GM21423 (cell line): ENCODE measurements at regions not wholly inside any gene's neighbourhood (a gene's known extent, or its start where the extent isn't known, plus 50 kb on each side); places are given as distances from the start of the nearest gene placed in this dataset.
"Not testable (repeated sequence)": the region's sequence is repeated elsewhere in the genome, so short reads cannot be mapped to it uniquely, and the experiment has no call there.

ENCODE experiments used
- ATAC-seq: cut with Tn5 transposase; IDR thresholded peaks from one replicate; pipeline ENCODE4 v1.9.1; 2021; ENCODE audit warnings: mild to moderate bottlenecking, moderate library complexity; ENCODE audit not compliant: unreplicated experiment

DNA sequence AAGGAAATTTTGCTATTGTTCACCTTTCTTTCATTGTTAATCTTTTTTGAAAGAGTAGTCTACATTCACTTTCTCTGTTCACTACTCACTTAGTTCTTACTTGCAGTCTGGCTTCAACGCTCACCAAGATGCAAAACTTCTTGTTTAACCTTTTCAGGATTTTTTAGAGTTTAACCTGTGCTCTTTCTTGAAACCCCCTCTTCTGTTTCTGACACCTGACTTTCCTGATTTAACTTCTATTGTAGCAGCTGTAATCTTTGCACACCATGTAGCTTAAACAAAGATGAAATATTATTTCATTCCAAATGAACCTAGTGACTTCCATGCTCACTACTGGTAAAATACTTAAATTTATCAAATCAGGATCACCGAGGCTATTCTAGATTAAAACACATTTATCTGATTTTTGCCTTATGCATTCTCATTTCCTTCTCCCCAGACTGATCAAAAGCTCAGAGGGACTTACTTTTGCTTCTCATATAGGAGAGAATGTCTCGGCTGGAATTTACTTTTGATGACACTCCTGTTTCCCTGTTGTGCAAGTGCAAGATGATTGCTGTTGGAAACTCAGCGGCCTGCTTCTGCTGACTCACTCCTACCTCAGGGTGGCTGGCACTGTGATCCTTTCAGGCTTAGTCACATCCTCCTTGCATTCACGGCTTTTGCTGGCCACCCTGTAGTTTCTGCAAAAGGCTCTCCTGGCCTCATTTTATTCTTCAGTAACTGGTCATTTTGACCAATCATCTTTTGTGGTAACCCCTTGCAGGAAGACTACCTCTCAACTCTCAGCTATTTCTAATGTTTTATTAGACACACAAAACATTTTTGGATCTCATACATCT, 109.3 kb upstream of the IFNE start:
- no peak for ATAC-seq

DNA sequence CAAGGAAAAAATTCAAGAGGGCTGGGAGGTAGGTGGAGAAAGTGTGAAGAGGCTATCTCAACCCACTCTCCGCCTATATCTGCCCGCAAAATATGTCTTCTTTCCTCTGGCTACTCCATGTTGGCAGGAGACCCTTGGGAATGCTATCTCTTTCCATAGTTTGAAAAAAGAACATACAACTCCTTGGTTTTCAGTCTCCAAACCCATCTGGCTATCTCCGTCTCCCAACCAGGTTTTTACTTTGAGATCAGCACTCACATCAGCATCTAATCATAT, 109.9 kb upstream of the IFNE start:
- no peak for ATAC-seq

DNA sequence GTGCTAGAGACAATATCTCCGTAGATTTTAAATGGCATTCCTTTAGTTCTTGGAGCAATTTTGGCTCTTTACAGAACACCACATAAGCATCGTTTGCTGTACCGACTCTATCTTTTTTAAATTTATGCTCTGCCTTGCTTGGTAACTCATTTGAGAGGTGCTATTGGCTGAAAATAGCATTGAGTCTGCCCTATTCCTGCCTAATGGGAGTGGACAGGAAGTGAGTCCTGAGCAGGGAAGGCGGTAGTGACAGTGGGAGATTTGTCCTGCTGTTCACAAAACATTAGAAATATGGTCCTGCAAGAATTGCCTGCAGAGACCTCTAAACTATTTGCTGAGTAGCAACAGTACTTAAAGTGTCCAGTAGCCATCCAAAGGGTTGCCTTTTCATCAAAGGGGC, 115.2 kb upstream of the IFNE start:
- no peak for ATAC-seq

DNA sequence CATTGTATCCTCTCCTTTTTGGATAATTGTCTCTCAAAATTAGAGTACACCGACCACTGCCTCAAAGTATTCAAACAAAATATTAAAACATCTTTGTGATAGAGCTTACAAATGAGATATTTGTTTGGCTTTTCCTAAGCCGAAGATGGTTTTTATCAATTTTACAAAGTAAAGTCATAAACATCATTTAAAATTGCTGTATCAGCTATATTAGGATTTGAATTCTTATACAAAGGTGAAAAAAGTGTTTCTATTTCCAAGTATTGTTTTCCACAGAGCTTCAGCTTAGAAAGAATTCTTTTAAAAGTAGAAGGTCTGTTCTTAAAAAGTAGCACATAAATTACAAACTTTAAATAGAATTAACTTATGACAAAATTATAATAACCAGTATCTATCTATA, 116.6 kb upstream of the IFNE start:
- no peak for ATAC-seq

DNA sequence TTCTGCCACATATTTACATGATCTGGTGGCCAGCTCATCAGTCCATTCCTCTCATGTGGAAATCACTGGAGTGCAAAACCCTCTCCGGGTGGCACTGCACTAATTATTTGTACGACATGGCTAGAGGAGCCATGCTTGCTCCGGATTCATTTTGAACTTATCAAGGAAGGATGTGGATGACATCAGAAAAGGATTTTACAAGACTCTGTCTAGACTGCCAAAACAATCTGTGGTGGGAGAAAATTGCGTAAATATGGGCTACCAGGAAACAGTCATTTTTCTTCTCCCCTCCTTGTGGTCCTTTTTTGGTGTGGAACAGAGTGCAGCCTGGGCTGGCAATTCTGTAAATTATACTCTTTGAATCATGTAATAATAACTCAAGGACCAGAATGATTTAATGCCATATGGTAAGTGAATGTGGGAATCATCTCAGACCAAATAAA, 123.4 kb upstream of the IFNE start:
- ATAC-seq, result no peak

DNA sequence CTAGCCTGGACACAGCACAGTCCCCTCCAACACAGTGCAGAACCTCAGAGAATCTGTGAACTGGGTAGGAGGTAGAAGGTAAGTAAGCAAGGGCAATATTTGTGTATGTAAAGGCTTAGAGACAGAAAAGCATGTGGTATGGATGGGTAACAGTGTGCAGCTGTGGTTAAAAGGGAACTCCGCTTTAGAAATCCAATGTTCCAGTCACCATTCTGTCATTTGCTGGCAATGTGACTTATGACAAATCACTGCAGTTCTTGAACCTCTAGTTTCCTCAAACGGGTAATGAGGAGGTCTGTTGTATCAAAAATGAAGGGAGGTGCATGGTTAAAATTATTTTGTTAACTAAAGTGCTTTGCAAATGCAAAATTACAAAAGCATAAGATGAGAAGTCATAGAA, 125.5 kb upstream of the IFNE start:
- no peak for ATAC-seq

DNA sequence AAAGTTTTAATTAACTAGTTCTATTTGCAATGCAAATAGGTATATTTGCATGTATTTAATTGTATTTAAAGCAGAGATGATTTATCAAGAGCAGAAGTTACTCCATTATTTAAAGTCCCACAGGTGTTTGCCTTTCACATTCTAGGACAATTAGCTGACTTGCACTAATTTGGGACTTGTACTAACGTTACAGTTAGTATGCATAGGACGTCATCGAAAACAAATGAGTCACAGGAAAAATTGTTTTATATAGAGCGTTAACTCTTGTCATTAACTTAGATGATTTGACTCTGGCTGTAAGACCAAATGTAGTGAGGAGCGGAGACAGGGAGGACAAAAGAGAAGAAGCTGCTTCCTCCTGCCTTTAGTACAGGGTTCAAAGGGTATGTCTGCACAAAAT, 126.1 kb upstream of the IFNE start:
- ATAC-seq, result no peak

DNA sequence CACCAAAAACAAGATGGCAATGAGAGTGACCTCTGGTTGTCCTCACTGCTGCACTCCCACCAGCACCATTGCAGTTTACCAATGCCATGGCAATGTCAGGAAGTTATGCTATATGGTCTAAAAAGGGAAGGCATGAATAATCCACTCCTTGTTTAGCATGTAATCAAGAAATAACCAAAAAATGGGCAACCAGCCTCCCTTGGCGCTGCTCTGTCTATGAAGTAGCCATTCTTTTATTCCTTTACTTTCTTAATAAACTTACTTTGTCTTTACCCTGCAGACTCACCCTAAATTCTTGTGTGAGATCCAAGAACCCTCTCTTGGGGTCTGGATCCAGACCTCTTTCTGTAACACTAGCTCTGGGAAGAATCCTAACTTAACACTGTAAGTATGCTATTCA, 127.4 kb upstream of the IFNE start:
- ATAC-seq, result no peak

DNA sequence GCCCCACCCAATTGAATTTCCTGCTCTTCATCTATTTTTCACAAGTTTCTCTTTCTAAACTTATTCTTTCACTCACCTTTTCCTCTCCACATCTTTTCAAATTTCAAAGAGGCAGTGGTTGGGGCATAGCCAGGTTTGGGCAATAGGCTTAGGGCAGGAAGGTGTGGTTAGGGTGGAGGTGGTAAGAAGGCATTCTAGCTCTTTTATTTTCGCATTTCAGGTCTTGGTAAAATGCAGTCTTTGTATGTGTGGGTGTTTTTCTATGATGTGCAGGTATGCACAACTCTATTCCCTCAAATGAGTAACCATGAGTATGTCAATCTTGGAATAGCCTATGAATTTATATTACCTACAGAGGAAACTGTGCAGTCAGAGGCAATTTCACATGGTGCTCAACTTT, 129.8 kb upstream of the IFNE start:
- ATAC-seq, result no peak

DNA sequence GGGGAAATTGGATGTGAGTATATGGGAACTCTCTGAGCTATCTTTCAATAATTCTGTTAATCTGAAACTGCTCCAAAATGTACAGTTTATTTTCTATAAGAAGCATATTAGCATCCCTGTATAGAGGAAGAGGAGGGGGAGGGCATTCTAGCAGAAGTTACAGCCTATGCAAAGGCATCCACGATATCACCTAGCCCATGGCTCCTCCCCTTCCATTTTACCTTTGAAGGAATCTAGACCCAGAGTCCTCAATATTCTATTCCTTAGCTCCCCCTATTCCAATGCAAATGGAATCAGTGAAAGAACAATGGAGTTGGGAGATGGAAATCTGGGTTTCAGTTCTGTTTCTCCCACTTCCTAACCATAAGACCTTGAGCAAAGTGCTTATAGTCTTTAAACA, 132.9 kb upstream of the IFNE start:
- no peak for ATAC-seq

DNA sequence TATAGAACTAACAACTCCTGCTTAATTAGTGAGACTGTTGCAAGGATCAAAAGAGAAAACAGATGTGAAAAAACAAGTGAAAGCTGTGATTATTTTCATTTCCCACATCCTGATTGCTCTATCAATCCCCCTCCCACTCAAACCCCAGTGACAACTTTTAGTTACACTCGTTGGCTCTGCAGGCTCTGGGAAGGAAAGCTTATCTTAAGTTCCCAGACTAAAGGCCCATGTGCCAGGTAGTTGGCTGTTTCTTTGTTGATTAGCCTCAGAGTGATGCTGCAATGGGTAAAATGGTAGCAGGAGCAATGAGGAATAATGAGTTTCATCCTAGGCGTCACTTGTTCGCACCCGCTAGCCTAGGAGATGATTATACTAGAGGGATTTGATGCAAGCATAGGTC, 133.3 kb upstream of the IFNE start:
- ATAC-seq, result no peak

DNA sequence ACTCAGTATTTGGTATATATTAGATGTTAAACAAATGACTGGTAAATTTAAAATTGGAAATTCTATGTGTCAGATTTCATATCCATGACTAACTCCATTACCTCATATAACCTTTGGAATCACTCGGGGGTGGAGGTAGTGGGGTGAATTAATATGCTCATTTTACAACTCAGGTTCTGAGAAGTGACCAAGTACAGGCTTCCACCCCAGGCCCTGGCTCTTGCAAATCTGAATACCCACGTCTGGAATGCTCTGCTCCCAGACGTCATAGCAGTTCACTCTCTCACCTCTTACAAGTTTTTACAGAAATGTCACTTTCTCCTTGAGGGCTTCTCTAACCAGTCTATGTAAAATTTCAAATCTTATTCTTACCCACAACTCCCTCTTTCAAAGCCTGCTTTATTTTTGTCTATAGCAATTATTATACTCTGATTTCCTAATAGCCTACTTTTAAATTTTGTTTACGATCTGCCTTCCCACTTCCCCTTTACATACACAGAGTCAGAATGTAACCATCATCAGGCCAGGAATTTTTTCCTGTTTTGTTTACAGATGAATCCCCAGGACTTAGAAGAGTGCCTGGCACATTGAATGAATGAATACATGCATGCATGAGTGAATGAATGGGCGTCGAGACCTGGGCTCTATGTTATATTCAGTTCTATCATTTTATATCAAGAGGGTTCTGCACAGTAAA, 134.1 kb upstream of the IFNE start:
- ATAC-seq, result no peak

DNA sequence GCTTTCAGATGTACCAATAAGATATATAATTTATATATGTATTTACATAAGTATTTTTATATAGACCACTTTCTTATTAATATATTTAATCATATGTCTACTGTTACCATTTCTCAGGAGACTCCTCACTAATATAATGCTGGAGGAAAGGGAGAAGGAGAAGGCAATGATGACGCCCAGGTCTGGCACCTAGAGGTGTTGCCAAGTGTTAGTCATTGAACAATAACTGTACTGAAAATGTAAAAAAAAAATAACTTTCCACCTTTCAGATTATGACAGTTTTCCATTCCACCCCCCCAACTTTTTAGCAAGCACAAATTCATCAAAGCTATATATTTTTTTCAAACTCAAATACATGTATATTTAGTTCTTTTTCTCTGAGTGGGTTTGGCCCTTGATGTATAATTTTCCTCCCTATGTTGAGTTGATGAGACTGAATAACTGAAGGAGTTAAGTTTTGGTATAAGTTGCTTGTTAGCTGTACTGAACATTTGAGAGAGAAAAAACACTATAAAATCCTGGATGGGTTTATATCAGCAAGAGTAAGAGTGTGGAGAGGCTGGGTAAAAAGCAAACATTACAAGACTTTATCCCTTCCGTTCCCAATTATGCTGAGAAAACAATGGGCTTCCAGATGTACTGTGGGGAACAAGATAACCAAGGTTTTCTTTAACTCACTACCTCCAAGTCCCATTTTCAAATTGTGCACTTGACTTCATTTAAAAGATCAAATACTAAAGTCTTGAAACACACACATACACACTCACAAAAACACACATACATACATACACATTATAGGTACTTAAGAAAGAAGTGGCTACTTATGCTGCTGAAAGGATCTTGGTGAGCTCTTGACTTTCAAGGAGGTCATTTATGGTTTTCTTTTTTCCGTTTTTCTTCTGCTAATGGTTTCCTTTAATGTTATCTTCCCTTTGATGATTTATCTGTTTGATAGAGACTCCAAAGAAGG, 142.8 kb upstream of the IFNE start:
- no peak for ATAC-seq

DNA sequence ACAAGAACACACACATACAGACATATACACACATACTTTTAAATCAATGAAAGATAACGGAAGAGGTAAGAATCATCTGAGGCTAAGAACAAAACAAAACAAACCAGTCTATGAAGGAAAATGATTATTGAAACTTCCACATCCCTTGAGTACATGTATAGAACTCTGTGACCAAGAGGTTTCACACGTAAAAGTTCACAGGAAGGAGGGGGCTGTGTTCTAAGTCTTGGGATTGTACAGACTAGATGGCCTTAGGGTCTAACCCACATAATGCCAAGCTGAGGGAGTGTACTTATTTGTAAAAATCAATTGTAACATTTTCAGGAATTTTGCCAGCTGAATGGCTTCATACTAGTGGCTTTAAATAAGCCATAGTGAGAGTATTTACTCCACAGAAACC, 144.4 kb upstream of the IFNE start:
- ATAC-seq, result no peak

DNA sequence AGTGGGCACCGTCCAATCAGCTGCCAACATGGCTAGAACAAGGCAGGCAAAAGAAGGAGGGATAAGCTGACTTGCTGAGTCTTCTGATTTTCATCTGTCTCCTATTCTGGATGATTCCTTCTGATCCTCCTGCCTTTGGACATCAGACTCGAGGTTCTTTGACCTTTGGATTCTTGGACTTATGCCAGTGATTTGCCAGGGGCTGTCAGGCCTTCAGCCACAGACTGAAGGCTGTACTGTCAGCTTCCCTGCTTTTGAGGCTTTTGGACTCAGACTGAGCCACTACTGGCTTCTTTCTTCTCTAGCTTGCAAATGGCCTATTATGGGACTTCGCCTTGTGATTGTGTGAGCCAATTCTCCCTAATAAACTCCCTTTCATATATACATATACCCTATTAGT, 146.8 kb upstream of the IFNE start:
- not testable (repeated sequence) for ATAC-seq

DNA sequence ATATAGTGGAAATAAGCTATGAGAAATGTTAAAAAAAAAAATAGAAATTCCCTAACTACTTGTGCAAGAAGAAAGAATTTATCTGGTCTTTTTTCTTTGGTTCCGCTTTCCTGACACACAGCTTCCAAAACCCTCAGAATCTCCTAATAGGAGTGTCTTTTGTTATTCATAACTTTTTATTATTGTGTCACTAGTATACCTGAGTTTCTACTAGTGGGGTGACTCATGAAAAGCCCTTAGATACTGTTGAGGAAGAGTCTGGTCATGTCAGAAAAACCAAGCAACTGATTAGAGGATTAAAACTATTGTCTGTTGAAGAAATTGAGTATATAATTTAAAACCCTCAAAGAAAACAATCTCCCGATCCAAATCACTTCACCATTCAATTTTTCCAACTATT, 152.8 kb upstream of the IFNE start:
- no peak for ATAC-seq

DNA sequence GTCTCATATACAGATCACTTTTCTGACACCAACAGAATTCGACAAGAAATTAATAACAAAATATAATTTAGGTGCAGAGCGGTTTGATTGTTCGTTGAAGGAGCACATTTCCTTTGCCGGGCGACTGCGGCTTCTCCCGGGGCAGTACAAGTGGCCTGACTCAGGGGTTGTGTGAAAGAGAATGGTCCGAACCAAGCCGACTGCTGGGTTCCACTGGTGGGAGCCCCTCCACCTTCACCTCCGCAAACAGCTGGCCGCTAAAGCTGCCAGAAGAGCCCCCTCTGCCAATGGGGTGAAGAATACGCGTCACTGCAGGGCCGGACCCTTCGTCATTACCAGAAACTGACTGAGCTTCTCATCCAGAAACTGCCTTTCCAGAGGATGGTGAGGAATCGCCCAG, 156.0 kb upstream of the IFNE start:
- ATAC-seq, result no peak

DNA sequence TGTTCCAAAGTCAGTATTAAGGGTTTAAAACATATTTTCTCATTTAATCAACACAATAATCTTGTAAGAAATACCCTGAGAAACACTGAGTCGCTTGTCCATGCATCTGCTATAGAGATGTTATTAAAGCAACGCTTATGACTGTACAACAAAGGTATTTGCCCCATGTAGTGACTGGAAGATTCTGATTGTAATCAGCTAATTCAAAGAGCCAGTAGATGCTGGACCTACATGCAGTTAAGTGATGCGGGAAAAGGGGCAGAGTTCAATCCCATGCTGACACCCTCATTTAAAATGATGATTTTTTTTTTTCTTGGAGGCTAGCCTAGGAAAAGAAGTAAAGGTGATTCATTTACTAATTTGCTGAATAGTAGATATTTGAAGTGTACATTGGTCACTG, 149.3 kb upstream of the MTAP start:
- ATAC-seq, result no peak

DNA sequence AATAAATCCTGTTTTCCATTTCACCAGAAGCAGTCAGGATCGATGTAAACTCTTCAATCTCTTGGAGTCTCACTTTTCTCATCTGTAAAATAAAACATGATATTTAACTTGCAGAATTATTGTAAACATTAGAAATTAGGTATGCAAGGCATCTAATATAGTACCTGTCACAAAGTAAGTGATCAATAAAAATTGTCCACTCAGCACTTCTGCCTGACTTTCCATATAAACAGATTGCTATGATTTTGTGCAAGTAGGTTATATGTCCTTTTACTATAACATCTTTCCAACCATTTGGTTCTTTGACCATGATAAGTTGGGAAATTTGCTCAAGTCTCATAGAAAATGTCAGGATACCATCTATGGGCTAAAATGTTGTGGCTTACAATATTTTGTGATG, 148.8 kb upstream of the MTAP start:
- no peak for ATAC-seq

DNA sequence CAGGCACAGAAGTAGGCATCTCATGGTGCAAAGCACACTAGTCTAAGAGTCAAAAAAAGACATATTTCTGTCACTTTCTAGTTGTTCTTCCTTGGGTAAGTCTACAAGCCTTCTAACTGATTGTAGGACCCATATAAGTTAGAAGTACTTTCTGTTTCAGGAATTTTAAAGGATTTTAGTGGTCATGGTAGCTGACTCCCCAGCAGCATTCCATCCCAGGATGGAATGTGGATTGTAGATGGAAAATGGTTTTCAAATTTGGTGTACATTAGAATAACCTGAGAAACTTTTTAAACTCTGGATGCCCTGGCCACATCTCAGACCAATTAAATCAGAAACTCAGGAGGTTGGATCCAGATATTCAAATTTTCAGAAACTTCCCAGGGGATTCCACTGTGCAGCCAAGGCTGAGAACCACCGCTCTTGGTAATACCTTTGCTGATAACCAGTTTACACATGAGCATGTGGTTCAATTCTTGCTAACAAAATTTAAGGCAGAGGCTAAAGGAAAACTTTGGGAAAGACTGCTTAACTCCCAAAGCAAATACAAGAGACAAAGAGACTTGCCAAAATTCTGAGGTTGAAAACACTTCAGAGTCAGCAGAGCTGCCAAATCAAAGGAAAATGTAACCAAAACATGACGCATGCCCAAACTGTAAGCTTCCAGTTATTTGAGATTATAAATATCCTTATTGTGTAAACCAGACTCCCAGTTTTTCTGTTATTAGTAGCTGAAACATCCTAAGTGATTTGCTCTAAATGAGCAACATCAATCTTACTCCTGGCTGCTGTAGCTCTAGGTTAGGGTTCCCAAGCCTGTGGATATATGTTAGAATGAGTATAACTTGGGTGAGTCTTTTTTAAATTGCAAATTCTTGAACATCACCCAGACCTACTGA, 145.4 kb upstream of the MTAP start:
- ATAC-seq, result no peak
